ENCODE measurements at regions not wholly inside any gene's neighbourhood (a gene's known extent, or its start where the extent isn't known, plus 50 kb on each side); places are given as distances from the start of the nearest gene placed in this dataset.

DNA sequence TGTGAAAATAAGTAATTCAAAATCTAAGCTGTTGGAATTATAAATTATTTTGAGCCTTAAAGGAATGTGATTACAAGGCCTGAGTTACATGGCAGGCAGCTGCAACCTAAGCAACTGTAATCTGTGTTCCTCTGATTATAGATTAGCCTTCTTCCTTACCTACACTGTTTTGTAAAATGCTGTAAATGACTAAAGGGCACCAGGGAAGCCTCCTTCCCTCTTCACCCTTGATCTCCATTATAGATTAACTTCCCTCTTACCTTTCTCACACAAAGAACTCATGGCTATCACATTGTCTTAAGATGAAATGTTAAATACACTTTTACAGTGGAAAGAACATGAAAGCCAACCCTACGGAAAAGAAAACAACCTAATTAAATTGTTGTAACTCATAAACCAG lies 423.7 kb upstream of the KLF12 start:
- TF ChIP-seq POLR2AphosphoS5 (IDR thresholded peaks at IDR 0.05; ENCODE audit: low read depth, low read length) = no peak
- TF ChIP-seq POLR2A (IDR thresholded peaks at IDR 0.05; ENCODE audit: low read depth, low read length) = no peak
- no peak for TF ChIP-seq TAF1 (IDR thresholded peaks at IDR 0.05; ENCODE audit: borderline replicate concordance, low read depth, low read length)

All from GM12892 (cell line).